ENCODE measurements at regions not wholly inside any gene's neighbourhood (a gene's known extent, or its start where the extent isn't known, plus 50 kb on each side); places are given as distances from the start of the nearest gene placed in this dataset.

GRCh38 chr11:80533463-80533862, 1092.6 kb upstream of the TENM4 start:
- TF ChIP-seq CTCF (IDR thresholded peaks at IDR 0.05) (no peak), ZFX (IDR thresholded peaks at IDR 0.05; ENCODE audit: borderline replicate concordance) (no peak)
